GM12873 (cell line): ENCODE measurements at regions not wholly inside any gene's neighbourhood (a gene's known extent, or its start where the extent isn't known, plus 50 kb on each side); places are given as distances from the start of the nearest gene placed in this dataset.

Experiments
- CTCF ChIP-seq: IDR thresholded peaks from 2 replicates; pipeline ENCODE4 v1.5.1; 2012; ENCODE audit warnings: low read depth, mild to moderate bottlenecking, moderate library complexity, low read length, control low read depth; ENCODE audit not compliant: insufficient read depth; ENCODE audit errors: missing control alignments

- peak; percentile 92 for TF ChIP-seq CTCF
Measured at GRCh38 chr14:99995700-99996356, 69.4 kb upstream of the EVL start.

- TF ChIP-seq CTCF: no peak
Measured at GRCh38 chr14:99996951-99997571, 68.2 kb upstream of the EVL start.

GRCh38 chr14:100004392-100004791 lies 60.8 kb upstream of the EVL start:
- TF ChIP-seq CTCF: no peak

- no peak for TF ChIP-seq CTCF
Measured at GRCh38 chr14:100007254-100007653, 58.0 kb upstream of the EVL start.

GRCh38 chr14:100010679-100011078 lies 54.5 kb upstream of the EVL start:
- no peak for TF ChIP-seq CTCF

- TF ChIP-seq CTCF: no peak
Measured at GRCh38 chr14:100011628-100012325, 53.4 kb upstream of the EVL start.
